ENCODE measurements at regions not wholly inside any gene's neighbourhood (a gene's known extent, or its start where the extent isn't known, plus 50 kb on each side); places are given as distances from the start of the nearest gene placed in this dataset.

GRCh38 chr18:73120626-73121025, 252.8 kb upstream of the NETO1 start:
- H3K4me1 ChIP-seq (ENCODE audit: control insufficient read depth, insufficient read depth, low read depth, low read length): no peaks in the 10 kb centered on the region
- no peak overlapping the region for H3K27ac ChIP-seq (ENCODE audit: low read length, poor library complexity, severe bottlenecking)
- H2BK15ac ChIP-seq (ENCODE audit: low read depth, poor library complexity, severe bottlenecking): no peak overlapping the region
- H2BK12ac ChIP-seq (ENCODE audit: low read length in 2 of 2): no peak overlapping the region
- H3K4me2 ChIP-seq (ENCODE audit: low read length, poor library complexity, severe bottlenecking): no peak overlapping the region
- DNase-seq: no peak
- H3K27me3 ChIP-seq (ENCODE audit: control insufficient read depth in 1 of 2, insufficient read depth in 1 of 2, low read length in 2 of 2): no peaks in the 10 kb centered on the region
- H3K9me3 ChIP-seq (ENCODE audit: control insufficient read depth, low read length): no peaks in the 10 kb centered on the region
- no peak overlapping the region for H3K4ac ChIP-seq (ENCODE audit: low read depth in 1 of 2, low read length in 2 of 2)
- no peak overlapping the region for H2BK120ac ChIP-seq (ENCODE audit: low read depth, low read length)
- no peak overlapping the region for H2BK5ac ChIP-seq (ENCODE audit: low read depth, low read length, poor library complexity, severe bottlenecking)
- H4K8ac ChIP-seq (ENCODE audit: low read length): no peak overlapping the region
- H3K79me1 ChIP-seq (replicated peaks; ENCODE audit: low read length, poor library complexity, severe bottlenecking): no peaks in the 10 kb centered on the region
- H3K36me3 ChIP-seq (ENCODE audit: control insufficient read depth in 1 of 2, insufficient read depth in 2 of 2, low read depth in 1 of 2, low read length in 2 of 2): no peaks in the 10 kb centered on the region
- H4K91ac ChIP-seq (ENCODE audit: low read length): no peak overlapping the region
- H2AFZ ChIP-seq (ENCODE audit: low read depth, low read length): no peak overlapping the region
- H3K23ac ChIP-seq (ENCODE audit: low read length in 2 of 2): no peak overlapping the region
- no peak overlapping the region for H3K9ac ChIP-seq (ENCODE audit: low read length)
- WGBS: 90% methylated on average over 4 of the region's 8 CpGs
- H3K18ac ChIP-seq (ENCODE audit: low read depth in 1 of 2, low read length in 2 of 2): no peak overlapping the region
- no peak overlapping the region for H2AK5ac ChIP-seq (ENCODE audit: low read length, severe bottlenecking)
- H3K14ac ChIP-seq (ENCODE audit: low read length in 2 of 2): no peak overlapping the region
- H3K4me3 ChIP-seq (ENCODE audit: insufficient read depth in 1 of 2, low read depth in 1 of 2, low read length in 2 of 2): no peak overlapping the region

GRCh38 chr18:73119574-73119973, 251.8 kb upstream of the NETO1 start:
- Histone ChIP-seq H3K27me3 (ENCODE audit: control insufficient read depth in 1 of 2, insufficient read depth in 1 of 2, low read length in 2 of 2) (no peaks in the 10 kb centered on the region), H2AK5ac (ENCODE audit: low read length, severe bottlenecking) (no peak overlapping the region), H3K4me1 (ENCODE audit: control insufficient read depth, insufficient read depth, low read depth, low read length) (no peaks in the 10 kb centered on the region), H3K36me3 (ENCODE audit: control insufficient read depth in 1 of 2, insufficient read depth in 2 of 2, low read depth in 1 of 2, low read length in 2 of 2) (no peaks in the 10 kb centered on the region), H3K18ac (ENCODE audit: low read depth in 1 of 2, low read length in 2 of 2) (no peak overlapping the region), H3K14ac (ENCODE audit: low read length in 2 of 2) (no peak overlapping the region), H2BK12ac (ENCODE audit: low read length in 2 of 2) (no peak overlapping the region), H3K4ac (ENCODE audit: low read depth in 1 of 2, low read length in 2 of 2) (no peak overlapping the region), H2BK15ac (ENCODE audit: low read depth, poor library complexity, severe bottlenecking) (no peak overlapping the region), H3K23ac (ENCODE audit: low read length in 2 of 2) (no peak overlapping the region), H3K79me1 (replicated peaks; ENCODE audit: low read length, poor library complexity, severe bottlenecking) (no peaks in the 10 kb centered on the region), H4K8ac (ENCODE audit: low read length) (no peak overlapping the region), H3K4me3 (ENCODE audit: insufficient read depth in 1 of 2, low read depth in 1 of 2, low read length in 2 of 2) (no peak overlapping the region), H4K91ac (ENCODE audit: low read length) (no peak overlapping the region), H3K27ac (ENCODE audit: low read length, poor library complexity, severe bottlenecking) (no peak overlapping the region), H3K4me2 (ENCODE audit: low read length, poor library complexity, severe bottlenecking) (no peak overlapping the region), H3K9me3 (ENCODE audit: control insufficient read depth, low read length) (no peaks in the 10 kb centered on the region), H2AFZ (ENCODE audit: low read depth, low read length) (no peak overlapping the region), H2BK5ac (ENCODE audit: low read depth, low read length, poor library complexity, severe bottlenecking) (no peak overlapping the region), H3K9ac (ENCODE audit: low read length) (no peak overlapping the region), H2BK120ac (ENCODE audit: low read depth, low read length) (no peak overlapping the region)
- 41% methylated on average over 2 of the region's 2 CpGs for WGBS
- no peak for DNase-seq

- peak; percentile 79 for DNase-seq
- Histone ChIP-seq H2BK120ac (ENCODE audit: low read depth, low read length) (no peak overlapping the region), H2BK12ac (ENCODE audit: low read length in 2 of 2) (no peak overlapping the region), H3K36me3 (ENCODE audit: control insufficient read depth in 1 of 2, insufficient read depth in 2 of 2, low read depth in 1 of 2, low read length in 2 of 2) (no peaks in the 10 kb centered on the region), H3K18ac (ENCODE audit: low read depth in 1 of 2, low read length in 2 of 2) (no peak overlapping the region), H3K4me3 (ENCODE audit: insufficient read depth in 1 of 2, low read depth in 1 of 2, low read length in 2 of 2) (no peak overlapping the region), H3K9ac (ENCODE audit: low read length) (no peak overlapping the region), H3K27me3 (ENCODE audit: control insufficient read depth in 1 of 2, insufficient read depth in 1 of 2, low read length in 2 of 2) (no peaks in the 10 kb centered on the region), H3K27ac (ENCODE audit: low read length, poor library complexity, severe bottlenecking) (no peak overlapping the region), H2BK5ac (ENCODE audit: low read depth, low read length, poor library complexity, severe bottlenecking) (no peak overlapping the region), H4K8ac (ENCODE audit: low read length) (no peak overlapping the region), H3K79me1 (replicated peaks; ENCODE audit: low read length, poor library complexity, severe bottlenecking) (no peaks in the 10 kb centered on the region), H3K4me1 (ENCODE audit: control insufficient read depth, insufficient read depth, low read depth, low read length) (no peaks in the 10 kb centered on the region), H3K9me3 (ENCODE audit: control insufficient read depth, low read length) (no peaks in the 10 kb centered on the region), H3K23ac (ENCODE audit: low read length in 2 of 2) (no peak overlapping the region), H2AFZ (ENCODE audit: low read depth, low read length) (no peak overlapping the region), H3K14ac (ENCODE audit: low read length in 2 of 2) (no peak overlapping the region), H2BK15ac (ENCODE audit: low read depth, poor library complexity, severe bottlenecking) (no peak overlapping the region), H3K4me2 (ENCODE audit: low read length, poor library complexity, severe bottlenecking) (no peak overlapping the region), H4K91ac (ENCODE audit: low read length) (no peak overlapping the region), H3K4ac (ENCODE audit: low read depth in 1 of 2, low read length in 2 of 2) (no peak overlapping the region), H2AK5ac (ENCODE audit: low read length, severe bottlenecking) (no peak overlapping the region)
- WGBS: 50% methylated on average over 2 of the region's 3 CpGs
Measured at GRCh38 chr18:73118121-73118816, 250.5 kb upstream of the NETO1 start.

- Histone ChIP-seq H3K27me3 (ENCODE audit: control insufficient read depth in 1 of 2, insufficient read depth in 1 of 2, low read length in 2 of 2) (no peaks in the 10 kb centered on the region), H3K4me3 (ENCODE audit: insufficient read depth in 1 of 2, low read depth in 1 of 2, low read length in 2 of 2) (no peak overlapping the region), H3K4ac (ENCODE audit: low read depth in 1 of 2, low read length in 2 of 2) (no peak overlapping the region), H3K23ac (ENCODE audit: low read length in 2 of 2) (no peak overlapping the region), H2BK5ac (ENCODE audit: low read depth, low read length, poor library complexity, severe bottlenecking) (no peak overlapping the region), H3K18ac (ENCODE audit: low read depth in 1 of 2, low read length in 2 of 2) (no peak overlapping the region), H4K8ac (ENCODE audit: low read length) (no peak overlapping the region), H2BK15ac (ENCODE audit: low read depth, poor library complexity, severe bottlenecking) (no peak overlapping the region), H3K9ac (ENCODE audit: low read length) (no peak overlapping the region), H2AK5ac (ENCODE audit: low read length, severe bottlenecking) (no peak overlapping the region), H2AFZ (ENCODE audit: low read depth, low read length) (no peak overlapping the region), H3K36me3 (ENCODE audit: control insufficient read depth in 1 of 2, insufficient read depth in 2 of 2, low read depth in 1 of 2, low read length in 2 of 2) (no peaks in the 10 kb centered on the region), H3K79me1 (replicated peaks; ENCODE audit: low read length, poor library complexity, severe bottlenecking) (no peaks in the 10 kb centered on the region), H2BK120ac (ENCODE audit: low read depth, low read length) (no peak overlapping the region), H3K9me3 (ENCODE audit: control insufficient read depth, low read length) (peaks cover 15% of the 10 kb centered on the region), H4K91ac (ENCODE audit: low read length) (no peak overlapping the region), H2BK12ac (ENCODE audit: low read length in 2 of 2) (no peak overlapping the region), H3K4me2 (ENCODE audit: low read length, poor library complexity, severe bottlenecking) (no peak overlapping the region), H3K14ac (ENCODE audit: low read length in 2 of 2) (no peak overlapping the region), H3K27ac (ENCODE audit: low read length, poor library complexity, severe bottlenecking) (no peak overlapping the region), H3K4me1 (ENCODE audit: control insufficient read depth, insufficient read depth, low read depth, low read length) (no peaks in the 10 kb centered on the region)
- no peak for DNase-seq
- WGBS: 88% methylated on average over 2 of the region's 3 CpGs
Measured at GRCh38 chr18:73110307-73110706, 242.5 kb upstream of the NETO1 start.
